IPS-15b (cell line): ENCODE measurements at regions not wholly inside any gene's neighbourhood (a gene's known extent, or its start where the extent isn't known, plus 50 kb on each side); places are given as distances from the start of the nearest gene placed in this dataset.

Source experiments
- H3K27me3 ChIP-seq: one replicate; pipeline ENCODE4 v1.6.1; 2013; ENCODE audit warnings: low read length; ENCODE audit not compliant: control insufficient read depth, insufficient read depth
- H3K36me3 ChIP-seq: one replicate; pipeline ENCODE4 v1.6.1; 2013; ENCODE audit warnings: low read length; ENCODE audit not compliant: control insufficient read depth, insufficient read depth
- H3K4me1 ChIP-seq: one replicate; pipeline ENCODE4 v1.6.1; 2013; ENCODE audit warnings: mild to moderate bottlenecking, low read length; ENCODE audit not compliant: control insufficient read depth, insufficient read depth
- H3K4me3 ChIP-seq: one replicate; pipeline ENCODE4 v1.5.1; 2013; ENCODE audit warnings: low read depth, low read length
- H3K9ac ChIP-seq: one replicate; pipeline ENCODE4 v1.6.1; 2013; ENCODE audit warnings: low read depth, mild to moderate bottlenecking, low read length
- H3K9me3 ChIP-seq: one replicate; pipeline ENCODE4 v1.6.1; 2013; ENCODE audit warnings: mild to moderate bottlenecking, low read length; ENCODE audit not compliant: control insufficient read depth, insufficient read depth

- no peak overlapping the region for H3K4me3 ChIP-seq
- no peaks in the 10 kb centered on the region for H3K9me3 ChIP-seq
- H3K9ac ChIP-seq: no peak overlapping the region
- no peaks in the 10 kb centered on the region for H3K4me1 ChIP-seq
- no peaks in the 10 kb centered on the region for H3K27me3 ChIP-seq
- H3K36me3 ChIP-seq: no peaks in the 10 kb centered on the region
Observed at GRCh38 chr14:81938341-81938740, 404.7 kb upstream of the SEL1L start.

DNA sequence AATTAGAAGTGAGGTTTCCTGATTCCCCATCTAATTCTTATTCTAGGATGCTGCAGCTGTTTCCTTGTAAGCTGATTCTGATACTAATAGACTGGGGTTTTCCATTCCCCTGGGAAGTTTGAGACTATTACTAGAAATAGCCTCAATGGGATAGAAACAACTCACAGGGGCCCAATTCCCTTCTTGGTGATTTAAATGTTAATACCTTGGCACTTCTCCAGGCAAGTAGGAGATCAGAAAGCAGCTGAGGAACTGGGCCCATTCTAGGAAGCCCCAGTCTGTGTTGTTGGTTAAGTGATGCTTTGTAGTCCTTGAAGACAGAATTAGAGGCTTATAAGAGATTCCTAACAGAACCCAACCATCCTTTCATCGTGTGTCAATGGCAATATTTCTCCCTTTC lies 407.0 kb upstream of the SEL1L start:
- H3K9me3 ChIP-seq: no peaks in the 10 kb centered on the region
- H3K36me3 ChIP-seq: no peaks in the 10 kb centered on the region
- H3K4me1 ChIP-seq: no peaks in the 10 kb centered on the region
- no peaks in the 10 kb centered on the region for H3K27me3 ChIP-seq
- no peak overlapping the region for H3K9ac ChIP-seq
- no peak overlapping the region for H3K4me3 ChIP-seq

DNA sequence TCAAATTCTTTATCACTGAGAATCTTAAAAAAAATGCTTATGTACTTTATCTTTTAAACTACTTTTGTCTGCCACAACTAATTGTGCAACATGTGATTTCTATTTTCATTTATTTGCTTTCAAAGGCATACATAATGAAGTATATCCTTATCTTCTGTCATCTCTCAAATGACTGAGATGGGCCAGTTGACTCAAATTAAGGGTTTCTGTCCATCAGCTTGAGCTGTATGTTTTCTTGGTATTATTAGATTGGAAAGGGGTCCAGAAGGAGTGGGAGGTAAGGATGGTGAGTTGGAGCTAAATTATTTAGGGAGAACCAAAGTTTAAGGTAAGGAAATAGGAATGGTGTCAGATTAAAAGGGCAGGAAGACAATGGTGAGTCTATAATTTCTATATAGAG lies 408.4 kb upstream of the SEL1L start:
- Histone ChIP-seq H3K4me1 (no peaks in the 10 kb centered on the region), H3K27me3 (no peaks in the 10 kb centered on the region), H3K9ac (no peak overlapping the region), H3K4me3 (no peak overlapping the region), H3K9me3 (no peaks in the 10 kb centered on the region), H3K36me3 (no peaks in the 10 kb centered on the region)

GRCh38 chr14:81946375-81946774 lies 412.7 kb upstream of the SEL1L start:
- Histone ChIP-seq H3K4me3 (no peak overlapping the region), H3K27me3 (no peaks in the 10 kb centered on the region), H3K9me3 (no peaks in the 10 kb centered on the region), H3K9ac (no peak overlapping the region), H3K36me3 (no peaks in the 10 kb centered on the region), H3K4me1 (no peaks in the 10 kb centered on the region)

DNA sequence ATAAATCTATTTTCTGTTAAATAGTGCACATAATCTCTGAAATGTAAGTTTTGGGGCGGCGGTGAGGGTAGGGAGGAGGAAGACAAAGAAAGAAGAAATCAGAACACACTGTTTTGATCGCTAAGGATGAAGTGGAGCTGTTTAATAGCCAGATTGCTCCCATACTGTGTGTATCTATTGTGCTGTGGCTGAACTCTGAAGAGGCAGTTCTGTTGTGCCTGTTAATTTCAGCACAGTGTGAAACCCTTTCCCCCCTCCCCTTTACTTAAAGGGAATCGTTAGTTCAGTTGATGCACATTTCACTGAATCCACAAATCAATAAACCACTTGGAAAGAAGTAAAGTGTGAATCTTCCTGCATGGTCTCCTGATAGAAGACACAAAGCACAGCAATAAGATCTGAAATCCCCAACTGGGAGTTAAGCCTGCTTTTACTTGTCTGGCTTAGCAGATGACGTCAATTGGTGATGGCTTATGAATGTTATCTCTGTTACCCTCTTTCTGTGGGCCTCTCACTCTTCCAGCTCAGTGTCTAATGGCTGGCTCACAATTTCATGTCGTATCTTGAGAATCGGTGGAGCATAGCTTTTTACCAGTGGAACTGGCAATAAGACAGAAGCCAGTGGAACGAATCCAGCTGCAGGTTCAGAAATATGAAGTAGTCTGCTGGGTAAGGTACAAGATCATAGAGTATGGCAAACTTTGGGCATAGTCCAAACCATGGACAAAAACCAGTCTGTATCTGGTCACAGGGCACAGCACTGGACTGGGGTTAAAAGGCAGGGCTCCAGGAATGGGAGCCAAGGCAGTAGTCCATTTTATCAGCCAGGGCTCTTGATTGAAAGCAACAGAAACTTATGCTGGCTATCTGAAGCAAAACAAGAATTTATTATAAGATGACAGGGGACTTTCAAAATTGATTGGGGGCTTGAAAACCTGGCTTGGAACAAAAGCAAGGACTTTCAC lies 413.5 kb upstream of the SEL1L start:
- Histone ChIP-seq H3K4me1 (no peaks in the 10 kb centered on the region), H3K36me3 (no peaks in the 10 kb centered on the region), H3K27me3 (no peaks in the 10 kb centered on the region), H3K4me3 (no peak overlapping the region), H3K9me3 (no peaks in the 10 kb centered on the region), H3K9ac (no peak overlapping the region)

- H3K4me3 ChIP-seq: no peak overlapping the region
- H3K9ac ChIP-seq: no peak overlapping the region
- no peaks in the 10 kb centered on the region for H3K9me3 ChIP-seq
- H3K4me1 ChIP-seq: peaks cover 5% of the 10 kb centered on the region
- no peaks in the 10 kb centered on the region for H3K36me3 ChIP-seq
- H3K27me3 ChIP-seq: no peaks in the 10 kb centered on the region
Observed at GRCh38 chr14:81952917-81953316, 419.3 kb upstream of the SEL1L start.

- H3K9me3 ChIP-seq: no peaks in the 10 kb centered on the region
- no peak overlapping the region for H3K4me3 ChIP-seq
Observed at GRCh38 chr14:81953419-81953818, 419.8 kb upstream of the SEL1L start.

DNA sequence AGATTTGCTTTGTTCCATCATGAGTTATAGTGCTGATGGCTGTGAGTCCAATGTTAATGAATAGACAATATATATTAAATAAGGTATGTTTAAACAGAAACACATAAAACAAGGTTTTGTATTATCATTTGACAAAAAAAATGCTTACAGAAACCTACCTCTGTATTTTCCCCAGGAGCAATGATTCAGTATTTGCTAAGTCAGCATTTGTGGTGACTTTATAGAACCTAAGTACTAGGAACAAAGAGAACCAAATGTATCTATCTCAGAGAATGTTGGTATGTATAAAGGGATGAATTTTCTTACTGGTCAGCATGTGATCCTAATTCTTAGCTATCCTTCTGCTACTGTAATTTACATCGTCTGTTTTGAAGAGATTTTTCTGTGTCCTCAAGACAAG lies 421.5 kb upstream of the SEL1L start:
- H3K9ac ChIP-seq: no peak overlapping the region
- H3K9me3 ChIP-seq: no peaks in the 10 kb centered on the region
- H3K4me3 ChIP-seq: no peak overlapping the region
- no peaks in the 10 kb centered on the region for H3K36me3 ChIP-seq
- H3K4me1 ChIP-seq: peaks cover 5% of the 10 kb centered on the region
- no peaks in the 10 kb centered on the region for H3K27me3 ChIP-seq

More at GRCh38 chr14:81953419-81953818, 419.8 kb upstream of the SEL1L start:
- Histone ChIP-seq H3K36me3 (no peaks in the 10 kb centered on the region), H3K27me3 (no peaks in the 10 kb centered on the region), H3K9ac (no peak overlapping the region), H3K4me1 (peaks cover 5% of the 10 kb centered on the region)

DNA sequence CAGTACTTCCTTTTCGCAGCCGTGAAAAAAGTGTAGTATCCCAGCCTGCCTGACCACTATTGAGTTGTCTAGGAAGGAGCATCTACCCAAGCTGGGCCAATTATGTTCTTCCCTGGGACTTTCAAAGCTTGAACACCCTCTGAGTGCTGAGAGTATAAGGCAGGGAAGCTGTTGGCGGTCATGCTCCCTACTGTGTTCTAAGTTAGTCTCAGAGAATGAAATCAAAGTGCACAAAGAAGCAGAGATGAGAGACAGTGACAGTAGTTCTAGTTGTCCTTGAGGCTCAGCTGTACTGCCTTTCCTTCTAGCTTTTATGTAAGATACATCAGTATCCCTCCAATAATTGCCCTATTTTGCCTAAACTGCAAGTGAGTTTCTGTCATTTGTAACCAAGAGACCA lies 427.1 kb upstream of the SEL1L start:
- peaks cover 5% of the 10 kb centered on the region for H3K4me1 ChIP-seq
- H3K9me3 ChIP-seq: no peaks in the 10 kb centered on the region
- H3K27me3 ChIP-seq: no peaks in the 10 kb centered on the region
- H3K4me3 ChIP-seq: no peak overlapping the region
- no peak overlapping the region for H3K9ac ChIP-seq
- no peaks in the 10 kb centered on the region for H3K36me3 ChIP-seq

DNA sequence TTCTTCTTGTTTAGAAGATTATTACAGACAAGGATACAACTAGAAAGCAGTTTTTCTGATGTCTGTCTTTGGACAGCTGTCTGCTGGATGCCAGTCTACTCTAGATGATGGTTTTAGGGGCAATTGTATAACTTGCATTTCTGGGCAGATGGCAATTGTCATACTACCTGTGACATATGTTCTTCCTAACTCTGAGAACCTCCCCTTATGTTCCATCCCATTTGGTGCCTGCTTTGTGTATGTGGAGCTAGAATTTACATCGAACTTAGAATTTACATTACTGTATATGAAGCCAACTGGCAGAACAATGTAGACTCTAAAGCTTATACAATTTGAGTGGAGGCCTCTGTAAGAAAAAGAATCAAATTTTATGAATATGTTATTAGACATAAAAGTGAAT lies 430.2 kb upstream of the SEL1L start:
- Histone ChIP-seq H3K4me3 (no peak overlapping the region), H3K4me1 (no peaks in the 10 kb centered on the region), H3K9me3 (peaks cover under 1% of the 10 kb centered on the region), H3K27me3 (no peaks in the 10 kb centered on the region), H3K9ac (no peak overlapping the region), H3K36me3 (no peaks in the 10 kb centered on the region)

DNA sequence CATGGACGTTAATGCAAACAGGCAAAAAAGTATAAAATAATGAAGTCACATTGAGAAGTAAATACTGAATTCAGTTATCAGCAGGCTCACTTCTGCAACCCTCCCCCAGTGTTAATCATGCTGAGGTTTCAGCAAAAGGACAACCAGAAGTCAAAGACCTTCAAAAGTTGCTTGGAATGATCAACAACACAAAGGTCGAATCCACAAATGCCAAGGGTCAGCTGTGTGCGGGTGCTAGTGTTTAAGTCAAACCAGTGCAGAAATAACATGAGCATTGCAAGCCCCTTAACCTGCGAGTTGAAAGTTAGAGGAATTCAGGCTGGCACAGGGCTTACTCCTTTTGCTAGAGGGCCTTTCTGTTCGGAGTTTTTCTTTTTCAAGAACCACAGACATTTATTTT lies 436.7 kb upstream of the SEL1L start:
- Histone ChIP-seq H3K36me3 (no peaks in the 10 kb centered on the region), H3K9ac (no peak overlapping the region), H3K9me3 (peaks cover 3% of the 10 kb centered on the region), H3K4me1 (peaks cover 6% of the 10 kb centered on the region), H3K27me3 (no peaks in the 10 kb centered on the region), H3K4me3 (no peak overlapping the region)

DNA sequence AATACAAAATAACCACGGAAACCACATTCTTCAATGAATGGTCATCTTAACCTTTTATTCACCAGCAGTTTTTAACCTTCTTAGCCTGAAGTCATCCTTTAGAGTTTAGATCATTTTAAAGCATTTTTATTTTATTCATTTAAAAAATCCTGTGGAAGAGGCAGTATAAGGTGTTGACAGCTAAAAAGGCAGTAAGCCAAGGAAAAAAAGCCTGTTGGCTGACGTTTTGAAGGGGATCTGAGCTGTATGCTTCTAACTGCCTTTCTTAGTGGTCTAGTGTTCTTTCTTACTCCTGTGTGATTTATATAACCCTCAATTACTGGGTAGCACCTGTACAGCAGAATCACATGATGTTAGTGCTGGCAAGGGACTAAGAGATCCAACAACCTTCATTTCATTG lies 438.3 kb upstream of the SEL1L start:
- H3K27me3 ChIP-seq: no peaks in the 10 kb centered on the region
- H3K9ac ChIP-seq: no peak overlapping the region
- no peak overlapping the region for H3K4me3 ChIP-seq
- peaks cover 6% of the 10 kb centered on the region for H3K4me1 ChIP-seq
- H3K36me3 ChIP-seq: no peaks in the 10 kb centered on the region
- peaks cover 3% of the 10 kb centered on the region for H3K9me3 ChIP-seq
